Left ventricle myocardium inferior (tissue), 1 donor: ENCODE measurements at regions not wholly inside any gene's neighbourhood (a gene's known extent, or its start where the extent isn't known, plus 50 kb on each side); places are given as distances from the start of the nearest gene placed in this dataset.

Source experiments
- DNase-seq: peaks from one replicate; pipeline ENCODE4 v3.0.0-alpha.2; 2020
- H3K27ac ChIP-seq: fragments of 200-600 bp; replicated peaks from 2 replicates; pipeline ENCODE4 v1.8.0; 2021
- H3K27me3 ChIP-seq: fragments of 200-600 bp; 2 replicates; pipeline ENCODE4 v1.8.0; 2021; ENCODE audit warnings: low read depth
- H3K36me3 ChIP-seq: fragments of 200-600 bp; 2 replicates; pipeline ENCODE4 v1.8.0; 2021
- H3K4me1 ChIP-seq: fragments of 200-600 bp; 2 replicates; pipeline ENCODE4 v1.8.0; 2021
- H3K4me3 ChIP-seq: fragments of 200-600 bp; 2 replicates; pipeline ENCODE4 v1.8.0; 2021; ENCODE audit warnings: mild to moderate bottlenecking, moderate library complexity
- H3K9me3 ChIP-seq: fragments of 200-600 bp; replicated peaks from 2 replicates; pipeline ENCODE4 v1.8.0; 2021
- intact Hi-C: fragments of 100-400 bp; cut with micrococcal nuclease; formaldehyde crosslinking; loops from one replicate; pipeline ENCODE4 v1.11.0; 2022
- TF ChIP-seq, protein P1 (sequence below): fragments of 200-600 bp; IDR thresholded peaks from 2 replicates; pipeline ENCODE4 v1.8.0; 2021; ENCODE audit warnings: antibody characterized with exemption, mild to moderate bottlenecking, borderline replicate concordance
- donor health status: DM: no; HTN: yes; CAD: no; lungs with severe emphysema.

DNA sequence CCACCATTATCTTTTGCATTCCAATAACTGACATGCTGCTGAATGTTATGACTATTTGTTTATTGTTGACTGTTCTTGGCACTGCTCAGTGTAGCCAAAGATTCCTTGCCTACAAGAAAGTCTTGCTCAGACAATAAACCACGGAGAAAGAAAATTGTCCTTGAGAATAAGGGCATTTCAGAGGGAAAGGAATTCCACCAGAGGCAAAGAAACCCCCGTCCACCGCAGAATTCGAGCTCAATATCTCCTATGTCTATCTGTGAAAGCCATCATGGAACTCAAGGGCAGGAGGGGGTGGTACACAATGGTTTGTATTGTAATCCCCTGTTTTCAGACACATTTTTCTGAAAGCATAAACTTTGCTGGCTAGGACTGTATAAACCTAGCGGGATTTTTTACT, 70.3 kb upstream of the ADAMTS16 start:
- intact Hi-C loops = no loop called here
- DNase-seq = no peak
- H3K4me1 ChIP-seq = no peaks in the 10 kb centered on the region
- TF ChIP-seq, protein P1, sequence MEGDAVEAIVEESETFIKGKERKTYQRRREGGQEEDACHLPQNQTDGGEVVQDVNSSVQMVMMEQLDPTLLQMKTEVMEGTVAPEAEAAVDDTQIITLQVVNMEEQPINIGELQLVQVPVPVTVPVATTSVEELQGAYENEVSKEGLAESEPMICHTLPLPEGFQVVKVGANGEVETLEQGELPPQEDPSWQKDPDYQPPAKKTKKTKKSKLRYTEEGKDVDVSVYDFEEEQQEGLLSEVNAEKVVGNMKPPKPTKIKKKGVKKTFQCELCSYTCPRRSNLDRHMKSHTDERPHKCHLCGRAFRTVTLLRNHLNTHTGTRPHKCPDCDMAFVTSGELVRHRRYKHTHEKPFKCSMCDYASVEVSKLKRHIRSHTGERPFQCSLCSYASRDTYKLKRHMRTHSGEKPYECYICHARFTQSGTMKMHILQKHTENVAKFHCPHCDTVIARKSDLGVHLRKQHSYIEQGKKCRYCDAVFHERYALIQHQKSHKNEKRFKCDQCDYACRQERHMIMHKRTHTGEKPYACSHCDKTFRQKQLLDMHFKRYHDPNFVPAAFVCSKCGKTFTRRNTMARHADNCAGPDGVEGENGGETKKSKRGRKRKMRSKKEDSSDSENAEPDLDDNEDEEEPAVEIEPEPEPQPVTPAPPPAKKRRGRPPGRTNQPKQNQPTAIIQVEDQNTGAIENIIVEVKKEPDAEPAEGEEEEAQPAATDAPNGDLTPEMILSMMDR = no peak
- H3K9me3 ChIP-seq = no peaks in the 10 kb centered on the region
- H3K27ac ChIP-seq = no peak overlapping the region
- no peak overlapping the region for H3K4me3 ChIP-seq
- H3K27me3 ChIP-seq = peaks cover 25% of the 10 kb centered on the region
- H3K36me3 ChIP-seq = no peaks in the 10 kb centered on the region

DNA sequence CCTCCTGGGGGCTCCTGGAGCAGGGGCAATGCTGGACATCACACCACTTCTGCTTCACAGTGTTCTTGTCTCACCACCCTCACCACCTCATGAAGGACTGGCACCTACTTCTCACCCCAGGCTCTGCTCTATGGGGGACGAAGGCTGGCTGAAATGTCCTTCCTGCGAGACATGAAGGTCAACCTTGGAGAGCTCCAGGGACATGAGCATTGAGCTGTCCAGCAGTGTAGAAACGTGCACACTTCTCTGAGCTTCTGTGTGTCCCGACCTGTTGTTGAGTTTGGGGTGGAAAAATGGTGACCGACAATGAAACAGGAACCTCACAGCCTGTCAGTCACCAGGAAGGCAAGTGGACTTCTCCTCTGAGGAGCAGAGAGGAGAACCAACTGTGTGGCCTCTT, 68.6 kb upstream of the ADAMTS16 start:
- TF ChIP-seq, protein P1 = no peak
- Histone ChIP-seq H3K4me3 (no peak overlapping the region), H3K27me3 (peaks cover 26% of the 10 kb centered on the region), H3K4me1 (no peaks in the 10 kb centered on the region), H3K9me3 (no peaks in the 10 kb centered on the region), H3K27ac (no peak overlapping the region), H3K36me3 (no peaks in the 10 kb centered on the region)
- DNase-seq = no peak
- intact Hi-C loops = no loop called here

DNA sequence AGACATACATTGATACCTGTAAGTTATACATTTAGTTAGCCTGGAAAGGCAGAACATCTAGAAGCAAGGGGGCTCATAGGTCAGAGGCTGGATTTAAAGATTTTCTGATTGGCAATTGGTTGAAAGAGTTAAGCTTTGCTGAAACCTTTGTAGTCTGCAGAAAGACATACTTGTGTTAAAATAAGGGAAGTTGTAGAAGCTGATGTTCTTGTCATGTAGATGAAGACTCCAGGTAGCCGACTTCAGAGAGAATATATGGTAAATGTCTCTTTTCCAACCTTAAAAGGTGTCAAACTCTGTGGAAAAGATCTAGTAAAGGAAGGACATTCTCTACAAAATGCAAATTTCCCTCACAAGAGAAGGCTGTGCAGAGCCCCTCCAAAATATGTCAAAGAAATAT, 62.9 kb upstream of the ADAMTS16 start:
- intact Hi-C loops = no loop called here
- H3K27ac ChIP-seq = no peak overlapping the region
- H3K27me3 ChIP-seq = peaks cover 51% of the 10 kb centered on the region
- H3K9me3 ChIP-seq = no peaks in the 10 kb centered on the region
- TF ChIP-seq, protein P1 = no peak
- H3K4me3 ChIP-seq = no peak overlapping the region
- no peaks in the 10 kb centered on the region for H3K36me3 ChIP-seq
- no peaks in the 10 kb centered on the region for H3K4me1 ChIP-seq
- no peak for DNase-seq

DNA sequence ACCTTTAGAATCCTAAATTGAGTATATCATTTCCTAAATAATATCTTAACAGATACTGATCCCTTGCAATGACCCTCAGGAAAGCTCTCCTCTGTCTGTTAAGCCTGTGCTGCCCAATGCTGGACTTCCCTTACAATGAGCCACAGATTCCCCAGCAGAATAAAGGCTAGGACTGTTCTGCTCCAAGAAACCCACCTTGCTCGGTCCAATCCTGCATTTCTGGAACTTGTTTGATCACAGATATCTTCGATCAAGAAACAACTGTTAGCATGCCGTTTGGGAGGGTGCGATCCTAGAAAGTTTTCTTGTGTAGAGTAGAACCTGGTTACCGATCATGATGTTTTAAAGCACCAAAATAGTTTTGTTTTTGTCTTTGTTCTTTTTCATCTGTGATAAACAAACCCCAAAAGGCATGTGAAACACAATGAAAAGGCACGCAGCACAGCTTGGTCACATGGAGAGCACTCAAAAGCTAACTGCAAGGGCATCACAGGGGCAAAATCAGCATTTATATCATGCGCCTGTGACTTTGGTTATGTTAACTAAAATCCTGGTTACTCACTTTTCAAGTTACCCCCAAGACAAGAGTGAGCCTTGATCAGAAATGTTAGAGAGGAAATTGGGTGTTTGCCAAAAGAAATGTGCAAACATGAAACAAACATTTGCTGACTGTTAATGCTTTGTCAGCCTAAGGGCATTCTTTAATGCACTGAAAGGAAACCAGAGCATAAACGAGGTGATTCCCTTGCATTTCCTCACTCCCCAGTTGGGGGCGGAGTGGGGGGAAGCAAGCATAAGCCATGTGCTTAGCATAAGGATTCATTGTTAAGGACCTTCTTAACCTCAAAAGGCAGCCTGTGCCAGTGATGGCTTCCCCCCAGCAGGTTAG, 61.9 kb upstream of the ADAMTS16 start:
- no peak overlapping the region for H3K4me3 ChIP-seq
- H3K4me1 ChIP-seq = no peaks in the 10 kb centered on the region
- intact Hi-C loops = no loop called here
- no peaks in the 10 kb centered on the region for H3K9me3 ChIP-seq
- no peak overlapping the region for H3K27ac ChIP-seq
- DNase-seq = no peak
- TF ChIP-seq, protein P1 = no peak
- H3K27me3 ChIP-seq = peaks cover 44% of the 10 kb centered on the region
- H3K36me3 ChIP-seq = no peaks in the 10 kb centered on the region

DNA sequence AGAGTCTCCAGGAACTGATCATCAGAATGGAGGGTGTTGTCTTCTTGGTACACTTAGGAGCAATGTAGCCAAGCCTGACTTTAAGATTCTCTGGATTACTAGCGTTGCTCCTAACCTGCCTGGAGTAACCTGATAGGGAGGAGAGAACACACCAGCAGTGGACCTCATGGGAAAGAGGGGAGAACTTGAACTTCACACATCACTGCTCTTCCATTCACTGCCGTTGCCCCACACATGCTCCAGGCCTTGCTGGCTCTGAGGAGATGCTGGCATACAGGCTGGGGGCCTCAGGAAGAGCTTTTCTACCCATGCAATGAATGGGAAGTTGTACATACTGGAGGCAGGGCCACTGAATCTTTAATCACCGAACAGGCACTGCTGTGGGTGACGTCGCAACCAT, 60.3 kb upstream of the ADAMTS16 start:
- H3K9me3 ChIP-seq = no peaks in the 10 kb centered on the region
- intact Hi-C loops = no loop called here
- no peak for DNase-seq
- TF ChIP-seq, protein P1 = no peak
- H3K27ac ChIP-seq = no peak overlapping the region
- peaks cover 31% of the 10 kb centered on the region for H3K27me3 ChIP-seq
- H3K4me1 ChIP-seq = no peaks in the 10 kb centered on the region
- no peaks in the 10 kb centered on the region for H3K36me3 ChIP-seq
- no peak overlapping the region for H3K4me3 ChIP-seq
